ENCODE measurements at regions not wholly inside any gene's neighbourhood (a gene's known extent, or its start where the extent isn't known, plus 50 kb on each side); places are given as distances from the start of the nearest gene placed in this dataset.

DNA sequence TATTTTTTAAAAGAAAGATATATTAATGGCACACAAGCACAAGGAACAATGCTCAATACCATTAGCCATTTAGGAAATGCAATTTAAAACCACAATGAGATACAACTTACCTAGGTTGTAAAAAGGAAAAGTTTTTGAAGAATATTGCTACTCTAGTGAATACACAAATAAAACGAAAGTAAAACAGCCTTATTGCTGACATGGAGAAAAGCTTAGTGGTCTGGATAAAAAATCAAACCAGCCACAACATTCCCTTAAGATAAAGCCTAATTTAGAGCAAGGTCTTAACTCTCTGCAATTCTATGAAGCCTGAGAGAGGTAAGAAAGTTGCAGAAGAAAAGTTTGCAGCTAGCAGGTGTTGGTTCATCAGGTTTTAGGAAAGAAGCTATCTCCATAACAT, 892.7 kb upstream of the ALCAM start:
- Histone ChIP-seq H3K36me3 (ENCODE audit: insufficient read depth, low read length) (no peaks in the 10 kb centered on the region), H3K4me2 (ENCODE audit: insufficient read depth, low read length) (no peak overlapping the region), H3K27ac (ENCODE audit: low read length) (no peak overlapping the region), H3K4me1 (ENCODE audit: insufficient read depth, low read length) (no peaks in the 10 kb centered on the region), H2AFZ (ENCODE audit: low read depth, low read length) (no peak overlapping the region), H3K9me3 (ENCODE audit: insufficient read depth, low read length, severe bottlenecking) (peaks cover 3% of the 10 kb centered on the region), H3K9ac (ENCODE audit: low read depth, low read length) (no peak overlapping the region), H3K4me3 (ENCODE audit: low read depth in 1 of 2, low read length in 2 of 2) (no peak overlapping the region; a peak in 1 of 4 replicates), H4K20me1 (ENCODE audit: insufficient read depth, low read length) (no peaks in the 10 kb centered on the region), H3K79me2 (ENCODE audit: insufficient read depth, low read length) (no peaks in the 10 kb centered on the region), H3K27me3 (ENCODE audit: insufficient read depth, low read length, poor library complexity) (no peaks in the 10 kb centered on the region)
- no peak for TF ChIP-seq EZH2 (IDR thresholded peaks at IDR 0.05; ENCODE audit: borderline replicate concordance, low read depth, low read length, severe bottlenecking)
- TF ChIP-seq, protein P1, sequence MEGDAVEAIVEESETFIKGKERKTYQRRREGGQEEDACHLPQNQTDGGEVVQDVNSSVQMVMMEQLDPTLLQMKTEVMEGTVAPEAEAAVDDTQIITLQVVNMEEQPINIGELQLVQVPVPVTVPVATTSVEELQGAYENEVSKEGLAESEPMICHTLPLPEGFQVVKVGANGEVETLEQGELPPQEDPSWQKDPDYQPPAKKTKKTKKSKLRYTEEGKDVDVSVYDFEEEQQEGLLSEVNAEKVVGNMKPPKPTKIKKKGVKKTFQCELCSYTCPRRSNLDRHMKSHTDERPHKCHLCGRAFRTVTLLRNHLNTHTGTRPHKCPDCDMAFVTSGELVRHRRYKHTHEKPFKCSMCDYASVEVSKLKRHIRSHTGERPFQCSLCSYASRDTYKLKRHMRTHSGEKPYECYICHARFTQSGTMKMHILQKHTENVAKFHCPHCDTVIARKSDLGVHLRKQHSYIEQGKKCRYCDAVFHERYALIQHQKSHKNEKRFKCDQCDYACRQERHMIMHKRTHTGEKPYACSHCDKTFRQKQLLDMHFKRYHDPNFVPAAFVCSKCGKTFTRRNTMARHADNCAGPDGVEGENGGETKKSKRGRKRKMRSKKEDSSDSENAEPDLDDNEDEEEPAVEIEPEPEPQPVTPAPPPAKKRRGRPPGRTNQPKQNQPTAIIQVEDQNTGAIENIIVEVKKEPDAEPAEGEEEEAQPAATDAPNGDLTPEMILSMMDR (IDR thresholded peaks at IDR 0.05; ENCODE audit: borderline replicate concordance, extremely low read depth, low read length, poor library complexity, severe bottlenecking) = no peak
- DNase-seq (no peak), ATAC-seq (ENCODE audit: insufficient read depth, low read depth) (no peak)

DNA sequence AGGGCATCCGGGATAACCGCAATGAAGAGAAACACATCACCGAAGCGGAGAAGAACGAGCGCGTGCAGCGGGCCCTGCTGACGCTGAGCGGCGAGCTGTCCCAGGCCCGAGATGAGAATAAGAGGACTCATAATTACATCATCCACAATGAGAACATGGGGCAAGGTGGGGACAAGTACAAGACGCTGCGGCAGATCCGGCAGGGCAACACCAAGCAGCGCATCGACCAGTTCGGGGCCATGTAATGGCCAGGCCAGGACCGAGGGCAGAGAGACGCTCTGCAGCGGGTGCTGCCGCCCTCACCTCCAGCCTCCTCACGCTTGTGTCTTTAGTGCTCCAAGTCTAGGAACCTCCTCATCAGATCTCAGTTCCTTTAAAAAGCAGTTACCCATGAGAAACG, 863.7 kb upstream of the ALCAM start:
- DNase-seq = no peak
- no peaks in the 10 kb centered on the region for H3K36me3 ChIP-seq (ENCODE audit: insufficient read depth, low read length)
- H3K9ac ChIP-seq (ENCODE audit: low read depth, low read length) = no peak overlapping the region
- no peaks in the 10 kb centered on the region for H3K9me3 ChIP-seq (ENCODE audit: insufficient read depth, low read length, severe bottlenecking)
- no peak overlapping the region for H3K4me2 ChIP-seq (ENCODE audit: insufficient read depth, low read length)
- no peaks in the 10 kb centered on the region for H3K4me1 ChIP-seq (ENCODE audit: insufficient read depth, low read length)
- H2AFZ ChIP-seq (ENCODE audit: low read depth, low read length) = no peak overlapping the region
- H4K20me1 ChIP-seq (ENCODE audit: insufficient read depth, low read length) = no peaks in the 10 kb centered on the region
- H3K27ac ChIP-seq (ENCODE audit: low read length) = no peak overlapping the region
- no peaks in the 10 kb centered on the region for H3K27me3 ChIP-seq (ENCODE audit: insufficient read depth, low read length, poor library complexity)
- no peak overlapping the region for H3K4me3 ChIP-seq (ENCODE audit: low read depth in 1 of 2, low read length in 2 of 2)
- no peak for ATAC-seq (ENCODE audit: insufficient read depth, low read depth)
- no peak for TF ChIP-seq EZH2 (IDR thresholded peaks at IDR 0.05; ENCODE audit: borderline replicate concordance, low read depth, low read length, severe bottlenecking)
- TF ChIP-seq, protein P1 (IDR thresholded peaks at IDR 0.05; ENCODE audit: borderline replicate concordance, extremely low read depth, low read length, poor library complexity, severe bottlenecking) = no peak
- no peaks in the 10 kb centered on the region for H3K79me2 ChIP-seq (ENCODE audit: insufficient read depth, low read length)

DNA sequence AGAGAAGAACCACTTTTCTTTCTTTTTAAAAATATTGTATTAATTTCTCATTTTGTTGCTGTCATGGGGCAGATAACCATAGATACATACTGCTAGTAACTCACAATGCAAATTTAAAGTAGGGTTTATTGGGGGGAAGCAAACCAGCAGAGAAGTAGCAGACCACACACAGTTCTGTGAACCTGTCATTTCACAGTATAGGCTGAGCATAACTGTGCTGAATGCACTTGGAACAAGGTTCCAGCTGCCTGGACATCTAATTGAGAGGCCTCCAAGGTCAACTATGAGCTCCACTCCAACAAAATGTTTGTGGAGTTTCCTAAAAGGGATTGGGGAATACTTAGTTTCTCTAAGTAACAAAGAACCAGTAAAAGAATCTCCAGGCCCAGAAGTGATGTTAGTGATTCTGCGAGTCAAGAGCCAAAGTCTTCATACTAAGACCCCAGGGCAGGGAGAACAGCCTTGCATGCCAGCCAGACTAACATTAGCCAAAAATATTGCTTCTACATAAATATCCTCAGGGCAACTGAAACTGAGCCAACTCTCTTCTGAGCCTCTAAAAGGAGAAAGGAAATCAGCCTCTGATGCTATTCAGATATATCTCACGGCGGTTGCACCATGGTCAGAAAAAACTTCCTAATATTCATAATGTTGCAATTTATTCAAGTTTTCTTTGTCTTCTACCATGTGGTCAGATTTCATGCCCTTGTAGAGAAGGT, 856.4 kb upstream of the ALCAM start:
- no peak for DNase-seq
- no peaks in the 10 kb centered on the region for H3K4me1 ChIP-seq (ENCODE audit: insufficient read depth, low read length)
- H3K79me2 ChIP-seq (ENCODE audit: insufficient read depth, low read length) = no peaks in the 10 kb centered on the region
- ATAC-seq (ENCODE audit: insufficient read depth, low read depth) = no peak
- H3K9me3 ChIP-seq (ENCODE audit: insufficient read depth, low read length, severe bottlenecking) = peaks cover 6% of the 10 kb centered on the region
- no peak overlapping the region for H3K4me3 ChIP-seq (ENCODE audit: low read depth in 1 of 2, low read length in 2 of 2)
- H3K4me2 ChIP-seq (ENCODE audit: insufficient read depth, low read length) = no peak overlapping the region
- TF ChIP-seq EZH2 (IDR thresholded peaks at IDR 0.05; ENCODE audit: borderline replicate concordance, low read depth, low read length, severe bottlenecking) = no peak
- TF ChIP-seq, protein P1 (IDR thresholded peaks at IDR 0.05; ENCODE audit: borderline replicate concordance, extremely low read depth, low read length, poor library complexity, severe bottlenecking) = no peak
- no peak overlapping the region for H3K27ac ChIP-seq (ENCODE audit: low read length)
- H3K36me3 ChIP-seq (ENCODE audit: insufficient read depth, low read length) = no peaks in the 10 kb centered on the region
- no peaks in the 10 kb centered on the region for H4K20me1 ChIP-seq (ENCODE audit: insufficient read depth, low read length)
- H3K9ac ChIP-seq (ENCODE audit: low read depth, low read length) = no peak overlapping the region
- H2AFZ ChIP-seq (ENCODE audit: low read depth, low read length) = no peak overlapping the region
- no peaks in the 10 kb centered on the region for H3K27me3 ChIP-seq (ENCODE audit: insufficient read depth, low read length, poor library complexity)
